OCI-LY1 (cell line): ENCODE measurements at regions not wholly inside any gene's neighbourhood (a gene's known extent, or its start where the extent isn't known, plus 50 kb on each side); places are given as distances from the start of the nearest gene placed in this dataset.
"Not testable (repeated sequence)": the region's sequence is repeated elsewhere in the genome, so short reads cannot be mapped to it uniquely, and the experiment has no call there.

Experiments
- H2AFZ ChIP-seq: fragments of 200-600 bp; sonication (generic), shearing (Covaris generic); 2 replicates; pipeline ENCODE4 v1.6.0; 2014; ENCODE audit warnings: antibody characterized with exemption, mild to moderate bottlenecking, low read length
- H3F3A ChIP-seq: fragments of 200-600 bp; sonication (generic), shearing (Covaris generic); 2 replicates; pipeline ENCODE4 v1.6.0; 2014; ENCODE audit warnings: mild to moderate bottlenecking, antibody characterized with exemption, low read length, moderate library complexity; ENCODE audit not compliant: insufficient read depth
- H3K27ac ChIP-seq: fragments of 200-600 bp; sonication (generic); 2 replicates; pipeline ENCODE4 v1.5.1; 2014; ENCODE audit warnings: low read length, mixed run types, mild to moderate bottlenecking, low read depth; ENCODE audit not compliant: poor library complexity, severe bottlenecking
- H3K27me3 ChIP-seq: fragments of 200-600 bp; sonication (generic); 2 replicates; pipeline ENCODE4 v1.6.0; 2014; ENCODE audit warnings: antibody characterized with exemption, mild to moderate bottlenecking, low read length, moderate library complexity; ENCODE audit not compliant: insufficient read depth
- H3K36me3 ChIP-seq: fragments of 200-600 bp; sonication (generic); 2 replicates; pipeline ENCODE4 v1.6.1; 2014; ENCODE audit warnings: mild to moderate bottlenecking, antibody characterized with exemption, low read length, moderate library complexity, mixed read lengths; ENCODE audit not compliant: insufficient read depth
- H3K4me1 ChIP-seq: fragments of 200-600 bp; sonication (generic); 2 replicates; pipeline ENCODE4 v1.5.1; 2014; ENCODE audit warnings: mild to moderate bottlenecking, low read length, moderate library complexity; ENCODE audit not compliant: insufficient read depth, severe bottlenecking
- H3K4me2 ChIP-seq: fragments of 200-600 bp; sonication (generic), shearing (Covaris generic); 2 replicates; pipeline ENCODE4 v1.6.1; 2014; ENCODE audit warnings: low read length
- H3K4me3 ChIP-seq: fragments of 200-600 bp; sonication (generic); 2 replicates; pipeline ENCODE4 v1.5.1; 2014; ENCODE audit warnings: low read length, low read depth, mild to moderate bottlenecking, mixed read lengths; ENCODE audit not compliant: poor library complexity, severe bottlenecking
- H3K79me2 ChIP-seq: fragments of 200-600 bp; shearing (Covaris generic); 2 replicates; pipeline ENCODE4 v1.6.1; 2016; ENCODE audit warnings: mixed run types, low read length, mixed read lengths; ENCODE audit not compliant: insufficient read depth
- H3K9ac ChIP-seq: fragments of 200-600 bp; sonication (generic), shearing (Covaris generic); 2 replicates; pipeline ENCODE4 v1.6.1; 2014; ENCODE audit warnings: mild to moderate bottlenecking, low read length, mixed read lengths
- H3K9me2 ChIP-seq: fragments of 200-600 bp; sonication (generic), shearing (Covaris generic); 2 replicates; pipeline ENCODE4 v1.6.1; 2014; ENCODE audit warnings: low read depth, mild to moderate bottlenecking, low read length, mixed read lengths
- H3K9me3 ChIP-seq: fragments of 200-600 bp; shearing (Covaris generic); 2 replicates; pipeline ENCODE4 v1.6.1; 2014; ENCODE audit warnings: low read length, mixed read lengths
- H4K20me1 ChIP-seq: fragments of 200-600 bp; sonication (generic), shearing (Covaris generic); 2 replicates; pipeline ENCODE4 v1.6.0; 2016; ENCODE audit warnings: mild to moderate bottlenecking, low read length; ENCODE audit not compliant: insufficient read depth
- EZH2 ChIP-seq: fragments of 200-600 bp; sonication (generic), shearing (Covaris generic); IDR thresholded peaks from 2 replicates; pipeline ENCODE4 v1.8.0; 2017; ENCODE audit warnings: borderline replicate concordance, mixed run types, mild to moderate bottlenecking, antibody characterized with exemption, low read length, moderate library complexity, mixed read lengths
- TF ChIP-seq, protein P1 (sequence below): fragments of 200-600 bp; sonication (generic), shearing (Covaris generic); IDR thresholded peaks from 2 replicates; pipeline ENCODE4 v1.5.1; 2017; ENCODE audit warnings: mild to moderate bottlenecking, antibody characterized with exemption, low read length, moderate library complexity, mixed read lengths

DNA sequence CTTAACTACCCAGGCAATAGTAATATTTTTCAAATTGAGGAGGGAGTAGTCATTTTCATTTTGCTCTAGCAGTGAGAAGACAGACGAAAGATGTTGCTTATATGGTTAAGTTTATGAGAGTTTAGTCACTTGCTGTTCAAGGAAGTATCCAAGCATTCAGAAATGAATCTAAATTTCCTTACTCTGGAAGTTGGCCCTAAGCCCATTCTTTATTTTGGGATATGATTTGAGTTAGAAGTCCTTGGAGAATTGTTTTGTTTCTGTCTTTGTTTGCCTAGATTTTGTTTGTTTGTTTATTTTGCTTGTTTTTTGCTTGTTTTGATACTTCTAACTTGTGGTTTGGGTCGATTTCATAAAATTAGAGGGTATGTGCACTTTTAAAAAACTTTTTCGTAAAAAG is 146.4 kb upstream of the FGF10 start:
- Histone ChIP-seq H3K4me3 (no peak overlapping the region), H3K79me2 (no peaks in the 10 kb centered on the region), H4K20me1 (no peaks in the 10 kb centered on the region), H2AFZ (no peak overlapping the region), H3K27me3 (no peaks in the 10 kb centered on the region), H3K9me2 (no peaks in the 10 kb centered on the region), H3F3A (no peaks in the 10 kb centered on the region), H3K36me3 (no peaks in the 10 kb centered on the region), H3K9ac (no peak overlapping the region), H3K27ac (no peak overlapping the region), H3K4me1 (no peaks in the 10 kb centered on the region), H3K4me2 (no peak overlapping the region), H3K9me3 (no peaks in the 10 kb centered on the region)
- TF ChIP-seq, protein P1, sequence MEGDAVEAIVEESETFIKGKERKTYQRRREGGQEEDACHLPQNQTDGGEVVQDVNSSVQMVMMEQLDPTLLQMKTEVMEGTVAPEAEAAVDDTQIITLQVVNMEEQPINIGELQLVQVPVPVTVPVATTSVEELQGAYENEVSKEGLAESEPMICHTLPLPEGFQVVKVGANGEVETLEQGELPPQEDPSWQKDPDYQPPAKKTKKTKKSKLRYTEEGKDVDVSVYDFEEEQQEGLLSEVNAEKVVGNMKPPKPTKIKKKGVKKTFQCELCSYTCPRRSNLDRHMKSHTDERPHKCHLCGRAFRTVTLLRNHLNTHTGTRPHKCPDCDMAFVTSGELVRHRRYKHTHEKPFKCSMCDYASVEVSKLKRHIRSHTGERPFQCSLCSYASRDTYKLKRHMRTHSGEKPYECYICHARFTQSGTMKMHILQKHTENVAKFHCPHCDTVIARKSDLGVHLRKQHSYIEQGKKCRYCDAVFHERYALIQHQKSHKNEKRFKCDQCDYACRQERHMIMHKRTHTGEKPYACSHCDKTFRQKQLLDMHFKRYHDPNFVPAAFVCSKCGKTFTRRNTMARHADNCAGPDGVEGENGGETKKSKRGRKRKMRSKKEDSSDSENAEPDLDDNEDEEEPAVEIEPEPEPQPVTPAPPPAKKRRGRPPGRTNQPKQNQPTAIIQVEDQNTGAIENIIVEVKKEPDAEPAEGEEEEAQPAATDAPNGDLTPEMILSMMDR: no peak
- TF ChIP-seq EZH2: no peak

DNA sequence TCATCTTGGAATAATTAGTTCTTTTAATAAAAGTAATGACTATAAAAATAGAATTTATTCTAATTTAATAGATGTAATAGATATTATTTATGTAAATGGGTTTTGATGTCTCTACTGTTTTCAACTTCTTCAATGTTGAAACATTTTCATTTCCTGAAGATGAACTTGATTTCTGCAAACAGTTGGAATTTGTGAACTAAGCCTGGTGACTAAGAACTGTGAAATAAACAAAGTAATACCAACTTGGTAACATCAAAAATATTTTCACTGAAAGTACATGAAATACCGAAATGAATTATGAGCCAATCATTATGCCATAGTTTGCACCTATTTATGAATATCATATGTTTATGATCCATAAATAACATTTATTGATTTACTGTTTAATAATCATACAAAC is 143.8 kb upstream of the FGF10 start:
- no peaks in the 10 kb centered on the region for H3F3A ChIP-seq
- no peak overlapping the region for H3K4me2 ChIP-seq
- H3K4me3 ChIP-seq: no peak overlapping the region
- TF ChIP-seq, protein P1: no peak
- TF ChIP-seq EZH2: no peak
- no peak overlapping the region for H2AFZ ChIP-seq
- H3K27ac ChIP-seq: no peak overlapping the region
- H3K79me2 ChIP-seq: no peaks in the 10 kb centered on the region
- no peaks in the 10 kb centered on the region for H3K9me3 ChIP-seq
- H3K4me1 ChIP-seq: no peaks in the 10 kb centered on the region
- no peaks in the 10 kb centered on the region for H3K36me3 ChIP-seq
- no peak overlapping the region for H3K9ac ChIP-seq
- H3K9me2 ChIP-seq: no peaks in the 10 kb centered on the region
- no peaks in the 10 kb centered on the region for H3K27me3 ChIP-seq
- H4K20me1 ChIP-seq: no peaks in the 10 kb centered on the region

DNA sequence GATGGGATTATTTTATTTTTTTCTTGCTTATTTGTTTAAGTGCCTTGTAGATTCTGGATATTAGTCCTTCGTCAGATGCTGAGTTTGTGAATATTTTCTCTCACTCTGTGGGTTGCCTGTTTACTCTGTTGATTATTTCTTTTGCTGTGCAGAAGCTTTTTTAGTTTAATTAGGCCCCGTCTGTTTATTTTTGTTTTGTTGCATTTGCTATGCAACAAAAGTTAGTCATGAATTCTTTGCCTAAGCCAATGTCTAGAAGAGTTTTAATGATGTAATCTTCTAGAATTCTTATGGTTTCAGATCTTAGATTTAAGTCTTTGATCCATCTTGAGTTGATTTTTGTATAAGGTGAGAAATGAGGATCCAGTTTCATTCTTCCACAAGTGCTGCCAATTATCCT is 142.5 kb upstream of the FGF10 start:
- not testable (repeated sequence) for H3K4me3 ChIP-seq, H3K27me3 ChIP-seq, H4K20me1 ChIP-seq, H3K27ac ChIP-seq, H3K36me3 ChIP-seq, H3K79me2 ChIP-seq, H3K9ac ChIP-seq, H3K9me3 ChIP-seq, H3K9me2 ChIP-seq, H2AFZ ChIP-seq, H3F3A ChIP-seq, H3K4me2 ChIP-seq, H3K4me1 ChIP-seq

DNA sequence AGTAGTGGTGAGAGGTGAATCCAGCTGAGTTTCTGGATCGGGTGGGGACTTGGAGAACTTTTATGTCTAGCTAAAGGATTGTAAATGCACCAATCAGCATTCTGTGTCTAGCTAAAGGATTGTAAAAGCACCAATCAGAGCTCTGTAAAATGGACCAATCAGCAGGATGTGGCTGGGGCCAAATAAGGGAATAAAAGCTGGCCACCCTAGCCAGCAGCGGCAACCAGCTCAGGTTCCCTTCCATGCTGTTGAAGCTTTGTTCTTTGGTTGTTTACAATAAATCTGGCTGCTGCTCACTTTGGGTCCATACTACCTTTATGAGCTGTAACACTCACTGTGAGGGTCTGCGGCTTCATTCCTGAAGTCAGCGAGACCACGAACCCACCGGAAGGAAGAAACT is 141.6 kb upstream of the FGF10 start:
- H3K27ac ChIP-seq, H3K9me2 ChIP-seq, H3K36me3 ChIP-seq, H3K27me3 ChIP-seq, H3K79me2 ChIP-seq, H3K4me1 ChIP-seq, H3F3A ChIP-seq, H3K9ac ChIP-seq, H2AFZ ChIP-seq, H3K4me2 ChIP-seq, H4K20me1 ChIP-seq, H3K9me3 ChIP-seq, H3K4me3 ChIP-seq: not testable (repeated sequence)
